Neural progenitor cell (in vitro differentiated cells): ENCODE measurements at regions not wholly inside any gene's neighbourhood (a gene's known extent, or its start where the extent isn't known, plus 50 kb on each side); places are given as distances from the start of the nearest gene placed in this dataset.

ENCODE experiments used
- DNase-seq: peaks from one replicate; pipeline ENCODE4 v3.0.0-alpha.2; 2016; ENCODE audit warnings: low spot score
- H2AFZ ChIP-seq: fragments of 200-600 bp; sonication (generic); replicated peaks from 2 replicates; pipeline ENCODE4 v1.6.1; 2016; ENCODE audit warnings: antibody characterized with exemption
- H3F3A ChIP-seq: fragments of 200-600 bp; sonication (generic); 2 replicates; pipeline ENCODE4 v1.6.1; 2016; ENCODE audit warnings: antibody characterized with exemption, low read depth
- H3K27ac ChIP-seq: fragments of 200-600 bp; sonication (generic); 2 replicates; pipeline ENCODE4 v1.5.1; 2016; ENCODE audit warnings: mild to moderate bottlenecking
- H3K27me3 ChIP-seq: fragments of 200-600 bp; sonication (generic); 2 replicates; pipeline ENCODE4 v1.6.1; 2016; ENCODE audit warnings: mild to moderate bottlenecking, moderate library complexity
- H3K36me3 ChIP-seq: fragments of 200-600 bp; sonication (generic); 2 replicates; pipeline ENCODE4 v1.5.1; 2016
- H3K4me1 ChIP-seq: fragments of 200-600 bp; sonication (generic); 2 replicates; pipeline ENCODE4 v1.6.1; 2016; ENCODE audit warnings: mixed run types
- H3K4me2 ChIP-seq: fragments of 200-600 bp; sonication (generic); 2 replicates; pipeline ENCODE4 v1.6.1; 2016
- H3K4me3 ChIP-seq: fragments of 200-600 bp; sonication (generic); 2 replicates; pipeline ENCODE4 v1.5.1; 2016
- H3K79me2 ChIP-seq: fragments of 200-600 bp; sonication (generic); 2 replicates; pipeline ENCODE4 v1.6.1; 2016; ENCODE audit warnings: low read depth
- H3K9ac ChIP-seq: fragments of 200-600 bp; sonication (generic); 2 replicates; pipeline ENCODE4 v1.6.1; 2016
- H3K9me3 ChIP-seq: fragments of 200-600 bp; sonication (generic); 2 replicates; pipeline ENCODE4 v1.5.1; 2016; ENCODE audit warnings: low read depth
- H4K20me1 ChIP-seq: fragments of 200-600 bp; sonication (generic); 2 replicates; pipeline ENCODE4 v1.6.1; 2016; ENCODE audit warnings: low read depth
- H3K27ac Mint-ChIP-seq: 3 replicates; pipeline ENCODE4 v1.8.0; 2021; ENCODE audit warnings: mixed read lengths
- H3K27me3 Mint-ChIP-seq: 2 replicates; pipeline ENCODE4 v1.8.0; 2022; ENCODE audit warnings: low read depth, mild to moderate bottlenecking, inconsistent platforms, moderate library complexity, mixed read lengths; ENCODE audit not compliant: insufficient read depth
- H3K36me3 Mint-ChIP-seq: 3 replicates; pipeline ENCODE4 v1.8.0; 2021; ENCODE audit warnings: mixed read lengths
- H3K4me1 Mint-ChIP-seq: 3 replicates; pipeline ENCODE4 v1.8.0; 2021; ENCODE audit warnings: mixed read lengths
- H3K4me3 Mint-ChIP-seq: 3 replicates; pipeline ENCODE4 v1.8.0; 2021; ENCODE audit warnings: mild to moderate bottlenecking, moderate library complexity, mixed read lengths
- H3K9me3 Mint-ChIP-seq: 3 replicates; pipeline ENCODE4 v1.8.0; 2020; ENCODE audit warnings: mixed read lengths
- EZH2 ChIP-seq: fragments of 200-600 bp; sonication (generic); IDR thresholded peaks from 2 replicates; pipeline ENCODE4 v1.6.1; 2017; ENCODE audit warnings: antibody characterized with exemption, mild to moderate bottlenecking, moderate library complexity
- EZH2phosphoT487 ChIP-seq: fragments of 200-600 bp; sonication (generic); IDR thresholded peaks from 2 replicates; pipeline ENCODE4 v1.6.1; 2017; ENCODE audit warnings: antibody characterized with exemption
- TF ChIP-seq, protein P1 (sequence below): fragments of 200-600 bp; sonication (generic); IDR thresholded peaks from 2 replicates; pipeline ENCODE4 v1.5.1; 2017; ENCODE audit warnings: antibody characterized with exemption, mild to moderate bottlenecking

DNA sequence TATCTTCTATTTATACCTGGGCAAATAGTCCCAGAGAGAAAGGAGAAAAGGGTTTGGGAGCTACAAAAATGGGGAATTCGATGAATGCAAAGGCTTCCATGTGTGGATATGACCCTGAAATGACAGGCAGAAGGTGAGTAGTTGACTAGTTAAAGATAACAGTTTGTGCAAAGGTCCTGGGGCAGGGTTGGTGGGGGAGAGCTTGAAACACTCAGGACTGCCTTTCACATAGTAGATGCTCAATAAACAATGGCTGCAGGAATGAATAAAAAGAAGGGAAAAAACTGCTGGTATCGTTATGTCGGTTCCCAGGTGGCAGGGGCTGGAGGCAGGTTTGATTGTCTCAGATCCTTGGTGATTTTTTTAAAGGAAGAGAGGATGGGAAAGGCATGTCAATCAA, 445.5 kb downstream of the HAPSTR1 start:
- Mint-ChIP-seq H3K9me3 (peaks cover 6% of the 10 kb centered on the region), H3K4me3 (no peak overlapping the region), H3K27me3 (peaks cover 3% of the 10 kb centered on the region), H3K4me1 (peaks cover 6% of the 10 kb centered on the region), H3K36me3 (no peaks in the 10 kb centered on the region), H3K27ac (no peak overlapping the region)
- H2AFZ ChIP-seq = no peak overlapping the region
- H3K27ac ChIP-seq = no peak overlapping the region
- H3K9me3 ChIP-seq = peaks cover 6% of the 10 kb centered on the region
- H4K20me1 ChIP-seq = no peaks in the 10 kb centered on the region
- no peak overlapping the region for H3K4me3 ChIP-seq
- H3F3A ChIP-seq = no peaks in the 10 kb centered on the region
- no peak for DNase-seq
- no peaks in the 10 kb centered on the region for H3K79me2 ChIP-seq
- H3K4me2 ChIP-seq = no peak overlapping the region
- no peak overlapping the region for H3K9ac ChIP-seq
- no peak for TF ChIP-seq EZH2phosphoT487
- TF ChIP-seq EZH2 = no peak
- TF ChIP-seq, protein P1, sequence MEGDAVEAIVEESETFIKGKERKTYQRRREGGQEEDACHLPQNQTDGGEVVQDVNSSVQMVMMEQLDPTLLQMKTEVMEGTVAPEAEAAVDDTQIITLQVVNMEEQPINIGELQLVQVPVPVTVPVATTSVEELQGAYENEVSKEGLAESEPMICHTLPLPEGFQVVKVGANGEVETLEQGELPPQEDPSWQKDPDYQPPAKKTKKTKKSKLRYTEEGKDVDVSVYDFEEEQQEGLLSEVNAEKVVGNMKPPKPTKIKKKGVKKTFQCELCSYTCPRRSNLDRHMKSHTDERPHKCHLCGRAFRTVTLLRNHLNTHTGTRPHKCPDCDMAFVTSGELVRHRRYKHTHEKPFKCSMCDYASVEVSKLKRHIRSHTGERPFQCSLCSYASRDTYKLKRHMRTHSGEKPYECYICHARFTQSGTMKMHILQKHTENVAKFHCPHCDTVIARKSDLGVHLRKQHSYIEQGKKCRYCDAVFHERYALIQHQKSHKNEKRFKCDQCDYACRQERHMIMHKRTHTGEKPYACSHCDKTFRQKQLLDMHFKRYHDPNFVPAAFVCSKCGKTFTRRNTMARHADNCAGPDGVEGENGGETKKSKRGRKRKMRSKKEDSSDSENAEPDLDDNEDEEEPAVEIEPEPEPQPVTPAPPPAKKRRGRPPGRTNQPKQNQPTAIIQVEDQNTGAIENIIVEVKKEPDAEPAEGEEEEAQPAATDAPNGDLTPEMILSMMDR = no peak
- H3K27me3 ChIP-seq = no peaks in the 10 kb centered on the region
- peaks cover 7% of the 10 kb centered on the region for H3K4me1 ChIP-seq
- no peaks in the 10 kb centered on the region for H3K36me3 ChIP-seq

DNA sequence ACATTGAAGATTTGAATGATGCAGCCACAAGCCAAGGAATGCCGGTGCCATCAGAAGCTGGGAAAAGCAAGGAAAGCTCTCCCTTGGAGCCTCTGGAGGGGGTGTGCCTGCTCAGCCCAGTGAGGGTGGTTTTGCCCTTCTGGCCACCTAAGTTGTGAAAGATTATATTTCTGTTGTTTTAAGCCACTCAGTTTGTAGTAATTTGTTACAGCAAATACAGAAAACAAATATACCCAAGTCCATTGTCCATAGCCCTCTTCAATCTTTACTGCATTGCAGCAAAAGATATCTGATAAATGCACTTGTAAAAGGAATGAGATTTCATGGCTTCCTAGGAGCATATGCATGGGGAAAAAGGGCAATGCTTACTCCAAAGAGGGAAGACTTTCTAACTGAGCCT, 447.9 kb downstream of the HAPSTR1 start:
- H4K20me1 ChIP-seq = no peaks in the 10 kb centered on the region
- no peak overlapping the region for H3K4me2 ChIP-seq
- H3K4me3 ChIP-seq = no peak overlapping the region
- H3K4me1 Mint-ChIP-seq = peaks cover 11% of the 10 kb centered on the region
- DNase-seq = no peak
- no peaks in the 10 kb centered on the region for H3K36me3 ChIP-seq
- no peak overlapping the region for H3K4me3 Mint-ChIP-seq
- H3K27me3 ChIP-seq = no peaks in the 10 kb centered on the region
- peaks cover 7% of the 10 kb centered on the region for H3K4me1 ChIP-seq
- TF ChIP-seq EZH2phosphoT487 (no peak), EZH2 (no peak)
- TF ChIP-seq, protein P1 = no peak
- H3K27me3 Mint-ChIP-seq = peaks cover 3% of the 10 kb centered on the region
- H3K27ac Mint-ChIP-seq = no peak overlapping the region
- H3K79me2 ChIP-seq = no peaks in the 10 kb centered on the region
- H3F3A ChIP-seq = no peaks in the 10 kb centered on the region
- H3K9me3 ChIP-seq = peaks cover 6% of the 10 kb centered on the region
- H3K9ac ChIP-seq = no peak overlapping the region
- H3K27ac ChIP-seq = no peak overlapping the region
- H3K9me3 Mint-ChIP-seq = peaks cover 2% of the 10 kb centered on the region
- H3K36me3 Mint-ChIP-seq = no peaks in the 10 kb centered on the region
- H2AFZ ChIP-seq = no peak overlapping the region

DNA sequence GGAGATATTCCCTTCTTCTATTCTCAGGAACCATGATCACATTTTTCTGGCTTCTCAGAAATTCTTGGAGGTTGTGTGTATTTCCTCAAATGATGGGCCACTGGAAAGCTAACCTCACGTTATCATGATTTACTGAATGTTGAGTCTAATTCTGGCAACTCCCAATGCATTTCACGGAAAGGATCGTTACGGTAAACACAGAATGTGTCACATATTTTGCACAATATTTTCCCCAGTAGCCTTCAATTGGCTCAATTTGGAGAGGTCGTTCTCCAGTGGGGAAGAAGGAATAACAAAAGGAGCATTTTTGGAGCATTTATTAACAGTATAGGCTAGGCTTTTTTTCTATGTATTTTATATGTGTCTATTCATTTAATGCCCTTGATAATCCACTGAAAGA, 450.3 kb downstream of the HAPSTR1 start:
- Histone ChIP-seq H3K9me3 (peaks cover 6% of the 10 kb centered on the region), H4K20me1 (no peaks in the 10 kb centered on the region), H3K79me2 (no peaks in the 10 kb centered on the region), H3K9ac (no peak overlapping the region), H3K4me3 (no peak overlapping the region), H2AFZ (no peak overlapping the region), H3K36me3 (no peaks in the 10 kb centered on the region), H3K27ac (no peak overlapping the region), H3K4me1 (no peaks in the 10 kb centered on the region), H3K27me3 (no peaks in the 10 kb centered on the region), H3F3A (no peaks in the 10 kb centered on the region), H3K4me2 (no peak overlapping the region)
- Mint-ChIP-seq H3K27me3 (no peaks in the 10 kb centered on the region), H3K36me3 (no peaks in the 10 kb centered on the region), H3K27ac (no peak overlapping the region), H3K4me1 (peaks cover 5% of the 10 kb centered on the region), H3K4me3 (no peak overlapping the region), H3K9me3 (peaks cover 2% of the 10 kb centered on the region)
- DNase-seq = no peak
- no peak for TF ChIP-seq EZH2phosphoT487
- TF ChIP-seq, protein P1 = no peak
- no peak for TF ChIP-seq EZH2
